Fibroblast of skin of scalp (primary cell): ENCODE measurements at regions not wholly inside any gene's neighbourhood (a gene's known extent, or its start where the extent isn't known, plus 50 kb on each side); places are given as distances from the start of the nearest gene placed in this dataset.

Experiments used
- DNase-seq: peaks from one replicate; pipeline ENCODE4 v3.0.0-alpha.2; 2013

DNA sequence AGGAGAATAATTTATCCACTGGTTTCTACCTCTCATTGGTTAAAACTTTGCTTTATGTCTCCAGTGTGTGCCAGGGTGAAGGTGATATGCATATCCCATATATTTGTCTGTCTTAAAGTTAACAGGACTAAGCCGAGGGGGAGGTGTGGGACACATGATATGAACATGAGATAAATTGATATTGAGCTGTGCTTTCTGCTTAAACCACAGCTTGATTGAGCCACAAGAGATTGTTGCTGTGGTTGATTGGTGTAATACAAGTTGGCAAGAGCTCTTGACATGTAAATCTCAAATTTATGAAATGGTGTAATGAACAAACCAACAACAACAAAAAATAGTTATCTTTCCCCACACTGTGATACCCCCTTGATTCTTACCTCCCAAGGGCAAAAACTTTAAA lies 1295.5 kb upstream of the NCAM2 start:
- no peak for DNase-seq

DNA sequence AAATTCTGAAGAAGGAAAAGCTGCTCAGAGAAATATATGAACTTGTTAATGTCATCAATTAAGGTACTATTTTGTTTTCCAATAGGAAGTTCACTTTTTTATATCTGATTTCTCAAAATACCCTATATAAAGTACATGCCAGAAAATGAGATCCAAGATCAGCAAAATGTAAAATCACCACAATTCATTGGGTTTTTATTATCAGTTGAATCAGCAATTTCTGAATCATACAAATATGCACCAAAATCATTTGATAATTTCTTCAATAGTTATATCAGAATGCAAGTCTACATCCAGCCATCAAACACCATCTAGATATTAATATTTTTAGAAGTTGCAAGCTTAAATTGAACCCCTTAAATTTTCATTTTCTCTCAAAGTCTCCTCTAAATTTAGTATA lies 1293.4 kb upstream of the NCAM2 start:
- DNase-seq, result no peak

DNA sequence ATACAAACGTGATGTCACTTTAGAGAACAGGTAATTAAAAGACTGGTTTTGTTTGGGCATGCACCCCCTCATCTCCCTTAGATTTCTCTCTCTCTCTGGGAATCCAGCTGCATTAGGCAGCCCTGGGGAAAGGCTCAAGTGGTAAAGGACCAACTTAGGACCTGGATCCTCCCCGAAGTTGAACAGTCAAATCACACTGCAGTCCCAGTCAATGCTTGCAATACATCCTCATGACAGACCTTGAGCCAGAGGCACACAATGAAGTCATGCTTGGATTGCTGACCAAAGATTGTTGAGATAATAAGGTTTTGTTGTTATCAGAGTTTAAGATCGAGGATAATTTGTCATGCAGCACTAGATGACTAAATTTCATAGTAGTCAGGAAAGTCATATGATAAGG lies 1285.8 kb upstream of the NCAM2 start:
- no peak for DNase-seq

DNA sequence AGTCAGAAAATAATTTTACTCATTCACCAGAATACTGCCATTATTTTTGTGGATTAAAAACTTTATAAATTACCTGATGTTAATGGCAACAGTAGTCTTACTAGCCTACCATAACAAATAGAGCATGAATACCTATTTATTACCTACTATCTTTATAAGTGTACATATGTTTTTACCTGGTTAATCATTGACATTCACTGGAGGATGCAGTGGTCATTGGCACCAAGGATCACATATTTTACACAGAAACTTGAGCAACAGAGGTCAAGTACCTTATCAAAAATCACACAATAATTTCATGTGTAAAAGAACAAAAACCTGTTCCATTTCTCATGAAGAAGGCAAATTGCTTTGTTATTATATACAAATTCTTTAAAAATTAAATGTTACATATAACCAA lies 1284.9 kb upstream of the NCAM2 start:
- DNase-seq, result no peak

DNA sequence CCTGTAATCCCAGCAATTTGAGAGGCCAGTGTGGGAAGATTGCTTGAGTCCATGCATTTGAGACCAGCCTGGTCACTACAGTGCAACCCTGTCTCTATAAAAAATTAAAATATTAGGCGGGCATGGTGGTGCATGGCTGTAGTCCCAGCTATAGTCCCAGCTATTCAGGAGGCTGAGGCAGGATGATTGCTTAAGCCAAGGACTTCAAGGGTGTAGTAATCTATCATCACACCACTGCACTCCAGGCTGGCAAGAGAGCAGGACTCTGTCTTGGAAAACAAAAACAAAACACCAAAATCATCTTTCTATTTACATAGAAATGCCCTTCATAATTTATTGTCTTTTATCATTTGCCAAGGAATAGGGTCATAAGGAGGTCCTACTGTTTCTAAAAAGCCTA lies 1274.1 kb upstream of the NCAM2 start:
- DNase-seq, result no peak

DNA sequence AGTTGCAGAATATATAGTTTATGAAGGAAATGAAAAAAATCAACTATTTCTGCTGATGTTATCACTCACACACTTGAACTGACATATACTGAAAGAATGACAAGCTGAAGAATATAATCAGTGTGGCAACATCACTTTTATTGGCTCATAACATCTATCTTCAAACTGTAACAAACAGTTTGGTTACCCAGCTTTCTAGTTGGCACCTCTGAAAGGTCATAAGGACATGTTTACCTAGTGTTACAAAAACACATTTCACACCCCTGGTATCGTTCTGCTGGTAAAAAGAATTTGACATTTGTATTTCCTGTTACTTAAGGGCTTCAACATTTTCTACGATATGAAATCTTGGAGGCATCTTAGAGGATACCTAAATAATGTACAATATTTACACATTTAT lies 1267.0 kb upstream of the NCAM2 start:
- DNase-seq, result no peak

DNA sequence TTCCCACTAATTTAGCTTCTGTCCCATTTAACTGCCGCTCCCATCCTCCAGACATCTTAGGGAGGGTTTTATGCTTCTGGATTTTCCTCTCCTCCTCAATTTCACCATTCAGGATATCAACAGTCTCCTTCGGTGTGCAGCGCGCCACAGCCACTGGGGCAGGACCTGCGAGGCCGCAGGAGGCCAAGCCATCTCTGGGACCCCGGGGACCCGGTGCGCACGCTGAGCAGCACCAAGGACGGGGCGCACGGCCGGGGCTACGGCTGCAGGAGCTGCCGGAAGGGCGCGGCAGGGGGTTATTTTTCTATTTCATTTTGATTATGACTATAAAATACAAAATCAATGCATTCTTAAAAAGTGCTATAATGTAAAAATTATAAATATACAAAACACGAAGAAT lies 1238.4 kb upstream of the NCAM2 start:
- DNase-seq, result no peak

DNA sequence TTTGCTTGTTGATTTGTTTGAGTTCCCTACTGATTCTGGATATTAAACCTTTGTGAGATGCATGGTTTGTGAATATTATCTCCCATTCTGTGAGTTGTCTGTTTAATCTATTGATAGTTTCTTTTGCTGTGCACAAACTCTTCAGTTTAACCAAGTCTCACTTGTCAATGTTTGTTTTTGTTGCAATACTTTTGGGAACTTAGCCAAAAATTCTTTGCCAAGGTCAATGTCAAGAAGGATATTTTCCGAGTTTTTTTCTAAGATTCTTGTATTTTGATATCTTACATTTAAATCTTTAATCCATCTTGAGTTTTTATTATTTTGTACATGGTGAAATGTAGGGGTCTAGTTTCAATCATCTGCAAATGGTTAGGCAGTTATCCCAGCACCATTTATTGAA lies 1230.7 kb upstream of the NCAM2 start:
- DNase-seq, result no peak

DNA sequence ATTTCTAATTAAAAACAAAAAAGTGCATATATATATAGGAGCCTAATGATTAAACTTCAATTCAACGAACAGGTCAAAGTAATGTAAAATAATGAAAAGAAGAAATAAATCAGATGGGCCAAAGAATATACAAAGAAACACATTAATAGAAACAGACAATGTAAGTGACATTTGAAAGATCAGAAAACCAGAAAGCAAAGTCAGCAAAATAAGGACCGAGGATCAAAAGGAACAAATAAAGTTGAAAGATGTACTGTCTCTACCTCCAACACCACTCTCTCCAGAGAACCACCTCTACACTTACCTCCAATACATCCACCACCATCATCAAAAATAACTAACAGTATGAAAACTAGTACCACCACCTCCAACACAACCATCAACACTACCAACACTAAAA lies 1226.3 kb upstream of the NCAM2 start:
- no peak for DNase-seq

DNA sequence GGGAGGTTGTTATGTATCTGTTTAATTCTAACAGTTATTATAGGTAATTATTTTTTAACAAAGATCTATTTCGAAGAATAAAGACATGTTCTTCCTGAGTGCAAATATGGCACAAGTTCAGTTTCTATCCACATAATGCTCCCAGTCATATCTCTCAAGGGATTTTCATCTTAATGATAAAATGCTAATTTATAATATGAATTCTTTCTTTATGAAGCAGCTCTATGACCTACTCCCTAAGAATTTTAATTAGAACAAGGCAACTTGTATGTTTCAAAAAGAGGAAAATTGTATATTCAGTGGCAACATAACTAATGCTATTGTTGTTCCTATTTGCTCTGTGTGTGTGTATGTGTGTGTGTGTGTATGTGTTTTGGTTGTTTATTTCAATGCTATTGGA lies 1222.1 kb upstream of the NCAM2 start:
- DNase-seq, result peak; percentile 44

DNA sequence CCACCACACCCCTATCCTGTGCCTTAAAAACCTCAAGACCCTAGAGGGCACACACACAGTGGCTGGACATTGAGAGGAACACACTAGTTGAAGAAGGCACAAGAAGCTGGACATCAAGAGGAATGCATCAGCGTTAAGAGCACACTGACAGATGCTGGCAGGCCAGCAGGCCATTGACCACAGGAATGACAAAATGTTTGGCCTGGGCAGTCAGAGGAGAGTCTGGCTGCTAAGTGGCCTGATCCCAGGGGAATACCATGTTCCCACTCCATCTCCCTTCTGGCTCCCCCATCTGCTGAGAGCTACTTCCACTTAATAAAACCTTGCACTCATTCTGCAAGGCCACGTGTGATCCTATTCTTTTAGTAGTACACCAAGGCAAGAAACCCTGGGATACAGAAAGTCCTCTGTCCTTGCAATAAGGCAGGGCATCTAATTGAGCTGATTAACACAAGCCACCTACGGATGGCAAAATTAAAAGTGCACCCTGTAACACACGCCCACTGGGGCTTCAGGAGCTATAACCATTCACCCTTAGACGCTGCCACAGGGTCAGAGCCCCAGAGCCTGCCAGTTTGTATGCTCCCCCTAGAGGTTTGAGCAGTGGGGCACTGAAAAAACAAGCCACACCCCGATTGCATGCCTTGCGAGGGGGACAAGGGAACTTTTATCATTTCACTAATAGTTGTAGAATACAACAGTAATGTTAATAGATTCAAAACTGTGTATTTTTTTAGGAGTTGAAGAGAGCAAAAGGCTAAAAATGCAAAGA lies 1216.1 kb upstream of the NCAM2 start:
- peak; percentile 30 for DNase-seq

DNA sequence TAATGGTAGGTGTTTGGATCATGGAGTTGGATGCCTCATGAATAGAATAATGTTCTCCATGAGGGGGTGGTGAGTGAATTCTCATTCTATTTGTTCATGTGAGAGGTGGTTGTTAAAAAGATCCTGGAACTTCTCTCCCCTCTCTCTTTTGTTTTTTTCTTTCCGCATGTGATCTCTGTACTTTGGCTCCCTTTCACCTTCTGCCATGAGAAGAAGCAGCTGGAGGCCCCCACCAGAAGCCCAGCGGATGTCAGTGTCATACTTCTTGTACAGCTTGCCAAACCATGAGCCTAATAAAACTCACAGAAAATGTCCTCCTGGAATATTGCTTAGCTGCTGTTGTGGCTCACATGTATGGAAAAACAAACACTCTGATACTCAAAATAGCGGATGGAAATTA lies 1212.3 kb upstream of the NCAM2 start:
- no peak for DNase-seq

DNA sequence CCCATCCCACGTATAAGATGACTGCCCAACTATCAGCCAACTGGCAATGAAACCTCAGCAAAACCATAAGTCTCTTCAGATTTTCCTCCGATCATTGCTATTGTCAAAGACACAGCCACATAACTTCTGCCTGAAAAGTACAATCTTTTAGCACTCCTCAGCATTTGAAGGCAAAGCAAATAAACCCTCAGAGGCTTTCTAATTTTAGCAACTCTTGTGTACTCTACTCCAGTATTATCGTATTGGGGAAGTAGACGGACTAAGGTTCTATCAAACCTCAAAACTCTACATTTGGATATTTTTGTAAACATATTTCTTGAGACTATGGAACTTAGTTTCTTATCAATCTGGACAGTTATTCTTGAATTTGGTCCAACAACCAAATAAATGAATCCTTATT lies 1206.2 kb upstream of the NCAM2 start:
- no peak for DNase-seq

DNA sequence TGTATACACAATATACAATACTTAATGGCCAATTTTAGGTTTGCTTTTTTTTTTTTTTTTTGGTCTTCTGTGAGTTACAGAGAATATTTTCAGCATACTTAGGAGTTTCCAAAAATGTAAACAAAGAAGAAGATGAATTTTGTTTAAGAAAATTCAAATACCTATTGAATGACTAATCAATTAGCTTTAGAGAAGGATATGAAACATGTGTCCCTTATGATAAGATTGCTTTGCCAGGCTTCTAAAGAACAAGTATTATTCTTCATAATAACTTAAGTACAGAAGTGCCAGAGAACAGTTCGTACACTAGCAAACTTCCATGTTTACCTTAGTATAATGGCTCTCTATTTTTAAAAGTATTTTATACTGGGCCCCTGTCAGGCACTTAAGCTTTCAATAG lies 1191.0 kb upstream of the NCAM2 start:
- peak; percentile 61 for DNase-seq

DNA sequence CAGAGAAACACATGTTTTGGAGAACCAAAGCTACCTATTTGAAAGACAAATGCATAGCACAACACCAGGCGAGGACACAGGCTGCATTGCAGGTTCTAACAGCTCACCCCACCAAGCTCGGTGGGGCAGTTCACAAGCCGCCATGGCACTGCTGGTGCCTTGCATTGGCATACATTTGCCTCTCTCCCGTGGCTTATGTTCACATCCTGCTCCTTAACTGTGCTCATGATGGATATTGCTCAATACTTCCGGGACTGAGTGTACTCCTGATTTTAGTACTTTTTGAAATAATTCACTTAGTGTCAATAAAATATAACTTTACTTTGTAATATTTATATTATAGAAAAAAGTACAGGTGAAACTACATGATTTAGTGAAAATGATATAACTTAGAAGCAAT lies 1187.4 kb upstream of the NCAM2 start:
- no peak for DNase-seq

DNA sequence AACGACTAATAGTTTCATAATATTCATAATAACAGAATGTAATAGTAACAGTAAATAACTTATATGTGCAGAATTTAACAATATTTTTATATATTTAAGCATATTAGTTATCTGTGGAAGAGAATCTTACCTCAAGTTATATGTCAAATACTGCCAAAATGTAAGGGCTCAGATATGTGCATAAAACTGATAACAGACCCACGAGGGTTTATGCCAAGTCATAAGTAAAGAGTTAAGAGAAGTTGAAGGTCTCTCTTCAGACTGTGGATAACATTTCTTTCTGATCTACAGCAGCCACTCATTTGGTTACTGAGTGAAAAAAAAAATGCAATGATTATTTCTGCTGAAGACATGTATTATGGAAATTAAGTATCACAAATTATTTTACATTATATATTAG lies 1167.8 kb upstream of the NCAM2 start:
- no peak for DNase-seq

DNA sequence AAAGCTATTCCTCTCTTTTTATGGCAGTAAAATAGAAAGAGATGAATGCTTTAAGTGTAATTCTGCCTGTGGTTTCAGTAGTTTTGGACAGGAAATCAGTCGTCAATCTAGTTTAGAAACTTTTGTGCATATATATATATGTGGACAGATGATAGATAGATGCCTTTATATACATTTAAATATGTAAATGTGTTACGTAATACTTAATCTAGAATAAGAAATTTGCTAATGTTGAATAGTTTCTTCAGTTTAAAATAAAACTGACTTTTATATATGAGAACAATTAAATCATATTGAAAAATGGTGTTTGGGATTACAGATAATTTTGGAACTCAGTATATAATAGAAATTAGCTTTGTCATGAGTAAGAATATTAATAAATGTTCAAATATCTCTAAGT lies 1165.7 kb upstream of the NCAM2 start:
- DNase-seq, result no peak

DNA sequence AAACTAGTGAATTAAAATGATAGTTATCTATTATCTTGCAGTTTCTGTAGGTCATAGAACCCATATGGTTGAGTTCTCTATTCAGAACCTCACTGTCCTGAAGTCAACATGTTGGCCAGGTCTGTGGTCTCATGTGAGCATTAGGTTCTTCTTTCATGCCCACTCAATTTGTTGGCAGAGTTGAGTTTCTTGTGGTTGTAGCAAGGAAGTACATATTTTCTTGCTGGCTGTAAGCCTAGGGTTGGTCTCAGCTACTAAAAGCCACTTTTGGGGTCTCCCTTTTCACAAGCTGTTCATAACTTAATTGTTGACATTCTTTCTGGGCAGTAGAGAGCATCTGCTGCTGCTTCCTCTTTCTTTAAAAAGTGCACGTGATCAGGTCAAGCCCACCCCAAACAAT lies 1165.1 kb upstream of the NCAM2 start:
- DNase-seq, result no peak

DNA sequence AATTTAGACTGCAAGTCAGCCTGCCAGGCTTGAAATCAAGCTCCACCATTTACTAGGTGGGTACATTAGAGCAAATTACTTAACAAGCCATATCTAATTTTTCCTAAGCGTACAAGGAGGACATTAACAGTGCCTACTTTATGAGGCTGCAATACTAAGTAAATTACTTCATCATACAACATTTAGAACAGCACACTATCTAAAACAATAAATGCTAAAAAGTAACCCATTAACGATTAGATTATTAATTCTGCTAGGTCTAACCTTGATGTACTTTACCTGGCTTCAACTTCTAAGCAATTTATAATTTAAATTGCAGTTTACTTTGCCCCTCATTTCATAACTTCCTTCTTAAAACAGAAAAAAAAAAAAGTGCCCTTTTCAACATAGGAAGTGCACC lies 1155.6 kb upstream of the NCAM2 start:
- DNase-seq, result no peak

DNA sequence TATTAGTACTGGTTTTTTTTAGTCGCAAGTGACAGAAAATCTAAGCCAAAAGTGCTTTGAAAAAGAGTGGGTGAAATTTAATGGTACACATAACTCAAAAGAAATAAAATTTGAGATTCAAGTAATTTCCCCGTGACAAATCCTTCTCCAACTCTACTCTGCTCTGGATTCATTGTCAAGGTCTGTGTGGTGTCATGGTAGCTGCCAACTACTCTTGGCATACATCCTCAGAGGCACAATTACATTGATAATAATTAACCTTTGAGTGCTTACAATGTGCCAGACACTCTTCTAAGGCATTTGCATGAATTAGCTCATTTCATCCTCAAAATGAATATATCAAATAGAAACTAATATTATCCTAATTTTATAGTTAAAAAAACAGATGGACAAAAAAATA lies 1153.9 kb upstream of the NCAM2 start:
- DNase-seq, result no peak

DNA sequence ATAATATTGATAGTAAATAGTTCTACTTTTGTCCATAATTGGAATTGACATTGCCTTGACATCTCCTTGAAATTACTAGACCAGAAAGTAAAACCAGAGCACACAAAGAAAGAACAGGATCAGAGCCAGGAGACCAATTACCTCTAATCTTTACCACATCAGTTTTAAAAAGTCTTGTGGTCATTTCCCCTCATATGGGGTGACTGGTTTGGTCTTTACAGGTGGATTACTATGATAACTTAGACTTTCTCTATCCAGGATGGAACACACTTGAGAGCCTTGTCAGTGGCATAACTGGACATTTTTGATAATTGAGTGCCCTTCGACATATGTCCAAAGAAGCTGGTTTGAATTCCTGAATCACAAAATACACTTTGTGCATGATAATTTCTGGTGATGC lies 1148.1 kb upstream of the NCAM2 start:
- DNase-seq, result no peak

DNA sequence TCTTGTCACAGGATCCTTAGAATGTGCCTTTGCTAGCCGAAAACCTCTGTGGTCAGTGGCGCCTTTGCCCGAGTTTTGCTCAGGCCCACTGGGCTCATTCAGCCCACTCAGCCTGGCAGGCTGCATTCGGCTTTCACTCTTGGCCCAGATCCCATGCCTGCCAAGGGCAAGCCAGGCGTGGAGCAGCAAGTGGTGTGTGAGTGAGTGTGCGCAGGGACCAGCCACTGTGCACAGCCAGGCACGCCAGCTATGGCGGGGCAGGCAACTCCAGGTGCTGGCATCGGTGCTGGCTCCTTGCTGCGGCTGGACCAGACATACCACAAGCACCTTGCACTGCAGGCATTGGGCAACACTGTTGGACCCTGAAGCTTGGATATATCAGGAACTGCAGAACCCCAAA lies 1145.1 kb upstream of the NCAM2 start:
- DNase-seq, result no peak

DNA sequence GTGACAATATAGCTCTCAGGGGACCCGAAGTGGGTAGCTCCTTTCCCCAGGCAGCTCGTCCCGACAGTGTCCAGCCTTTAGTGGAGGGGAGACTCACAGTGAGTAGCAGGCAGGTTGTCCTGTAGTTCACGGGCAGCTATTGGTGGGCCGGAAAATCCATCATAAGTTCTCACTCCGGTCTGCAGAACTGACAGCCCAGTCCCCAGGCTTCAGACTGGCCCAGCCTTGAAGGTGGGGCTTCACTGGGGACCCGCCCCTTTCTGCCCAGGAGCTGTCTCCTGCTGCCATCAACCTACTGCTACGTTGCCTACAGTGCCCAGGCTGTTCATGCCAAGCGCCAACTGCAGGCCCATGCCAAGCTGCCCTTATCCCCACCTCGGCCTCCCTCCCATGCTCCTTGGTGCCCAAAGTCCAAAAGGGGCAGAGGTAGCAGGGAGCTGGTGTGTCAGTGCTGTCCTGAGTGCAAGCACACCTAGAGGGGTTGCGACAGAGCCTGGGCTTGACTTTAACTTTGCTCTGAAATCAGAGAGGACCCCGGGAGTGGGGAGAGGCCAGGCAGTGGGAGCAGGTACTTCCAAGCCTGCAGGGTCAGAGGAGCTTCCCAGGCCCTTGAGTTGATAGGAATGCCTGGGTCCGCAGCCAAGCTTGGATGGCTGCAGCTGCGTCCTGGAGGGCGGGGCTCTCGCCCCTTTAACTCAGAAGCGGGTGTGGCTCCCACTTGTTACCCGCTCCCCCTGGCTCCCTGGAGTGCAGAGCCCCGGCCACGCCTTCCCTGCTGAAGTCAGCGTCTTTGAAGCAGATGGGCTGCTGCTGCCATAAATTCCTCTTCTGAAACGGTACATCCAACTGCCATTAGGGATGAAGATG lies 1144.3 kb upstream of the NCAM2 start:
- DNase-seq, result no peak

DNA sequence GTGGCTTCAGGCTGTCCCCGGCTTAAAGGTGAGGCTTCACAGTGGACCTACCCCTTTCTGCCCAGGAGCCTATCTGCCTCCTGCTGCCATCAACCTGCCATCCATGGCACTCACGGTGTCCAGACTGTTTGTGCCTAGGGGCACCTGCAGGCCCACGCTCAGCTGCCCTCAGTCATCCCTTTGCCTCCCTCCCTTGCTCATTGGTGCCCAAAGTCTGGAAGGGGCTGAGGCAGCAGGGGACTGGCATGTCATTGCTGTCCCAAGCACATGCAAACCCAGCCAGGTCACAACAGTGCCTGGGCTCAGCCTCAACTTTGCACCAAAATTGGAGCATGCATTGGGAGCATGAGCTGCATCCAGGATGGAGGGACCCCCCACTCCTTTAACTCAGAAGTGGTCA lies 1142.7 kb upstream of the NCAM2 start:
- DNase-seq, result no peak
